Osteocyte (in vitro differentiated cells): ENCODE measurements at regions not wholly inside any gene's neighbourhood (a gene's known extent, or its start where the extent isn't known, plus 50 kb on each side); places are given as distances from the start of the nearest gene placed in this dataset.

Source experiments
- DNase-seq: peaks from one replicate; pipeline ENCODE4 v3.0.0; 2021; ENCODE audit warnings: mixed read lengths; ENCODE audit not compliant: unreplicated experiment; ENCODE audit errors: extremely low spot score
- H3K27ac Mint-ChIP-seq: one replicate; pipeline ENCODE4 v1.8.0; 2021; ENCODE audit warnings: mild to moderate bottlenecking, mixed read lengths; ENCODE audit not compliant: unreplicated experiment
- H3K27me3 Mint-ChIP-seq: one replicate; pipeline ENCODE4 v1.8.0; 2021; ENCODE audit warnings: mixed read lengths; ENCODE audit not compliant: unreplicated experiment
- H3K36me3 Mint-ChIP-seq: one replicate; pipeline ENCODE4 v1.8.0; 2021; ENCODE audit warnings: mixed read lengths; ENCODE audit not compliant: unreplicated experiment
- H3K4me1 Mint-ChIP-seq: one replicate; pipeline ENCODE4 v1.8.0; 2021; ENCODE audit warnings: mixed read lengths; ENCODE audit not compliant: unreplicated experiment
- H3K4me3 Mint-ChIP-seq: one replicate; pipeline ENCODE4 v1.8.0; 2021; ENCODE audit warnings: mild to moderate bottlenecking, moderate library complexity, mixed read lengths; ENCODE audit not compliant: unreplicated experiment
- H3K9me3 Mint-ChIP-seq: one replicate; pipeline ENCODE4 v1.8.0; 2021; ENCODE audit warnings: mixed read lengths; ENCODE audit not compliant: unreplicated experiment
- CTCF ChIP-seq: fragments of 200-600 bp; sonication (generic); IDR thresholded peaks from 2 replicates; pipeline ENCODE4 v1.5.0; 2021; ENCODE audit warnings: antibody characterized with exemption, mild to moderate bottlenecking, moderate library complexity

- H3K4me1 Mint-ChIP-seq = no peaks in the 10 kb centered on the region
- no peak for DNase-seq
- no peak for TF ChIP-seq CTCF
These were observed 940.1 kb upstream of the SORCS1 start for GRCh38 chr10:108104551-108105156.

GRCh38 chr10:108097258-108097657, 932.8 kb upstream of the SORCS1 start:
- Mint-ChIP-seq H3K4me3 (no peak overlapping the region), H3K36me3 (no peaks in the 10 kb centered on the region), H3K9me3 (peaks cover 9% of the 10 kb centered on the region), H3K27ac (no peak overlapping the region), H3K27me3 (no peaks in the 10 kb centered on the region), H3K4me1 (no peaks in the 10 kb centered on the region)
- no peak for DNase-seq
- TF ChIP-seq CTCF = no peak

More at GRCh38 chr10:108104551-108105156, 940.1 kb upstream of the SORCS1 start:
- Mint-ChIP-seq H3K9me3 (peaks cover 38% of the 10 kb centered on the region), H3K4me3 (no peak overlapping the region), H3K36me3 (no peaks in the 10 kb centered on the region), H3K27ac (no peak overlapping the region), H3K27me3 (no peaks in the 10 kb centered on the region)

GRCh38 chr10:108095932-108096925, 931.7 kb upstream of the SORCS1 start:
- Mint-ChIP-seq H3K36me3 (no peaks in the 10 kb centered on the region), H3K27me3 (no peaks in the 10 kb centered on the region), H3K4me1 (no peaks in the 10 kb centered on the region), H3K9me3 (peaks cover 9% of the 10 kb centered on the region), H3K27ac (no peak overlapping the region), H3K4me3 (no peak overlapping the region)
- no peak for DNase-seq
- TF ChIP-seq CTCF = no peak

GRCh38 chr10:108090476-108091215, 926.1 kb upstream of the SORCS1 start:
- H3K27ac Mint-ChIP-seq = no peak overlapping the region
- no peaks in the 10 kb centered on the region for H3K4me1 Mint-ChIP-seq
- DNase-seq = no peak
- H3K36me3 Mint-ChIP-seq = no peaks in the 10 kb centered on the region
- no peaks in the 10 kb centered on the region for H3K27me3 Mint-ChIP-seq
- peaks cover 9% of the 10 kb centered on the region for H3K9me3 Mint-ChIP-seq
- no peak overlapping the region for H3K4me3 Mint-ChIP-seq
- TF ChIP-seq CTCF = no peak
